GM12878 (cell line): ENCODE measurements at regions not wholly inside any gene's neighbourhood (a gene's known extent, or its start where the extent isn't known, plus 50 kb on each side); places are given as distances from the start of the nearest gene placed in this dataset.

Experiments used
- ATAC-seq: fragments of 200-7000 bp; cut with Tn5 transposase; 3 replicates; pipeline ENCODE4 v1.9.1; 2020; ENCODE audit warnings: mild to moderate bottlenecking, moderate library complexity
- BruUV-seq: library from RNA; stranded (reverse); fragments of 400-500 nt; replicated peaks from 2 replicates; lab custom pipeline; 2021; lab: Mats Ljungman, UMichigan
- CTCF ChIA-PET: fragments of 300-600 bp; sonication (Branson Sonifier 250); formaldehyde crosslinking; extraction: SDS; loops from one replicate; lab custom pipeline; 2021; ENCODE audit warnings: inconsistent platforms; lab: Yijun Ruan, JAX
- POLR2A ChIA-PET: fragments of 350-600 bp; formaldehyde crosslinking; extraction: SDS; loops from one replicate; lab custom pipeline; 2021; ENCODE audit warnings: inconsistent platforms; lab: Charles Lee
- RAD21 ChIA-PET: fragments of 300-600 bp; sonication (Branson Sonifier 250); formaldehyde crosslinking; loops from one replicate; lab custom pipeline; 2023; ENCODE audit warnings: antibody characterized with exemption; ENCODE audit not compliant: unreplicated experiment; lab: Charles Lee
- SMC1A ChIA-PET: fragments of 300-600 bp; sonication (Branson Sonifier 250); formaldehyde crosslinking; loops from one replicate; lab custom pipeline; 2023; ENCODE audit not compliant: unreplicated experiment, uncharacterized antibody; lab: Charles Lee
- DNase-seq: peaks from one replicate; pipeline ENCODE4 v3.0.0-alpha.2; 2011; ENCODE audit warnings: low read depth, low spot score
- FAIRE-seq: peaks from 3 replicates; lab custom pipeline; 2011; peaks lifted over from hg19 to GRCh38; lab: Jason Lieb, UNC
- H2AFZ ChIP-seq: 2 replicates; pipeline ENCODE4 v1.6.0; 2011; ENCODE audit warnings: low read depth, low read length, control low read depth; ENCODE audit not compliant: control insufficient read depth
- H3K27ac ChIP-seq: 2 replicates; pipeline ENCODE4 v1.5.1; 2011; ENCODE audit warnings: control low read depth; ENCODE audit not compliant: control insufficient read depth, insufficient read depth
- H3K27me3 ChIP-seq, 2 experiments: replicated peaks in 1 of 2; 2 replicates each; pipeline versions ENCODE4 v1.6.0 to v1.6.1; 2011; ENCODE audit warnings: low read length in 1 of 2; ENCODE audit not compliant: control insufficient read depth in 2 of 2, insufficient read depth in 2 of 2
- H3K36me3 ChIP-seq, 2 experiments: 2 replicates each; pipeline ENCODE4 v1.5.1; 2011; ENCODE audit warnings: low read length in 1 of 2; ENCODE audit not compliant: control insufficient read depth in 2 of 2, insufficient read depth in 2 of 2
- H3K4me1 ChIP-seq: 2 replicates; pipeline ENCODE4 v1.6.1; 2011; ENCODE audit warnings: mild to moderate bottlenecking, low read length, moderate library complexity, mixed read lengths; ENCODE audit not compliant: control insufficient read depth, insufficient read depth
- H3K4me2 ChIP-seq: 2 replicates; pipeline ENCODE4 v1.6.0; 2011; ENCODE audit warnings: control low read depth; ENCODE audit not compliant: control insufficient read depth, insufficient read depth
- H3K4me3 ChIP-seq: fragments of 200-600 bp; sonication (generic); 2 replicates; pipeline ENCODE4 v1.5.1; 2016
- H3K79me2 ChIP-seq: 2 replicates; pipeline ENCODE4 v1.6.0; 2011; ENCODE audit warnings: low read length; ENCODE audit not compliant: control insufficient read depth, insufficient read depth
- H3K9ac ChIP-seq: 2 replicates; pipeline ENCODE4 v1.8.0; 2011; ENCODE audit warnings: low read length, control low read depth, mixed read lengths; ENCODE audit not compliant: control insufficient read depth, insufficient read depth
- H3K9me3 ChIP-seq: replicated peaks from 3 replicates; pipeline ENCODE4 v1.5.1; 2011; ENCODE audit warnings: mild to moderate bottlenecking, low read length; ENCODE audit not compliant: control insufficient read depth, insufficient read depth
- H4K20me1 ChIP-seq: 2 replicates; pipeline ENCODE4 v1.6.0; 2011; ENCODE audit not compliant: control insufficient read depth, insufficient read depth
- BRCA1 ChIP-seq: IDR thresholded peaks from 2 replicates; pipeline ENCODE4 v1.6.1; 2011; ENCODE audit warnings: low read depth, low read length, improper control_type of control experiment
- CEBPZ ChIP-seq: fragments of 150-350 bp; IDR thresholded peaks from 2 replicates; pipeline ENCODE4 v1.6.1; 2016; ENCODE audit warnings: low read depth, low read length
- EED ChIP-seq: sonication (generic); IDR thresholded peaks from 2 replicates; pipeline ENCODE4 v1.6.1; 2016; ENCODE audit warnings: antibody characterized with exemption, low read depth
- EGR1 ChIP-seq, 2 experiments: IDR thresholded peaks; 1 replicate in 1 of 2; 2 replicates in 1 of 2; pipeline ENCODE4 v1.6.1; 2011 to 2012; ENCODE audit warnings: low read depth in 2 of 2, low read length in 2 of 2, borderline replicate concordance in 1 of 2, mild to moderate bottlenecking in 1 of 2, moderate library complexity in 1 of 2
- FOS ChIP-seq: IDR thresholded peaks from 3 replicates; pipeline ENCODE4 v1.6.1; 2011; ENCODE audit warnings: borderline replicate concordance; ENCODE audit not compliant: insufficient read length; ENCODE audit errors: extremely low read depth
- NR2C1 ChIP-seq: fragments of 450-650 bp; IDR thresholded peaks from 2 replicates; pipeline ENCODE4 v1.6.1; 2017; ENCODE audit warnings: antibody characterized with exemption, mild to moderate bottlenecking, moderate library complexity
- RELB ChIP-seq: fragments of 450-650 bp; IDR thresholded peaks from 2 replicates; pipeline ENCODE4 v1.6.1; 2017; ENCODE audit warnings: low read depth, mild to moderate bottlenecking, moderate library complexity
- SIX5 ChIP-seq: IDR thresholded peaks from 2 replicates; pipeline ENCODE4 v1.6.1; 2011; ENCODE audit warnings: mild to moderate bottlenecking, low read depth, low read length, moderate library complexity; ENCODE audit not compliant: severe bottlenecking
- ZNF24 ChIP-seq: fragments of 450-650 bp; IDR thresholded peaks from 2 replicates; pipeline ENCODE4 v1.6.1; 2017; ENCODE audit warnings: antibody characterized with exemption, mild to moderate bottlenecking
- ZNF622 ChIP-seq: fragments of 450-650 bp; IDR thresholded peaks from 2 replicates; pipeline ENCODE4 v1.6.1; 2017; ENCODE audit warnings: mild to moderate bottlenecking, inconsistent platforms
- WGBS: methylation state at CpG from one replicate; pipeline ENCODE4 v1.1.6; 2016; ENCODE audit warnings: low lambda C conversion rate; ENCODE audit not compliant: insufficient replicate concordance, insufficient coverage; ENCODE audit errors: missing lambda C conversion rate; 5-methylcytosine and 5-hydroxymethylcytosine counted together
- in situ Hi-C: fragments of 300-500 bp; cut with MboI; formaldehyde crosslinking; loops from 9 replicates; pipeline ENCODE4 v1.14.3; 2018; ENCODE audit warnings: mixed read lengths
- intact Hi-C: fragments of 100-400 bp; cut with micrococcal nuclease; formaldehyde crosslinking; loops from one replicate; pipeline ENCODE4 v1.14.2; 2022; ENCODE audit not compliant: unreplicated experiment

- ChIA-PET POLR2A (no interaction called here), SMC1A (interaction anchor here (1.4 kb wide), 1 partner anchor 54 kb away, joined by 3 read pairs; no protein-coding TSS in a partner anchor), RAD21 (no interaction called here), CTCF (no interaction called here)
- Histone ChIP-seq H3K79me2 (no peaks in the 10 kb centered on the region), H3K4me2 (no peak overlapping the region), H3K27ac (no peak overlapping the region), H4K20me1 (no peaks in the 10 kb centered on the region), H3K36me3 (no peaks in the 10 kb centered on the region), H3K9me3 (no peaks in the 10 kb centered on the region), H3K27me3 (no peaks in the 10 kb centered on the region), H3K9ac (no peak overlapping the region), H3K4me3 (no peak overlapping the region), H2AFZ (no peak overlapping the region), H3K4me1 (no peaks in the 10 kb centered on the region)
- in situ Hi-C loops (no loop called here), intact Hi-C loops (no loop called here)
- BruUV-seq: no TSS peak
- DNase-seq (no peak), FAIRE-seq (no peak), ATAC-seq (no peak)
- 6% methylated on average over 1 of the region's 1 CpG for WGBS
- TF ChIP-seq SIX5 (no peak), FOS (no peak), ZNF24 (no peak), EED (no peak), ZNF622 (no peak), NR2C1 (no peak), EGR1 (IDR thresholded peaks at IDR 0.05; ENCODE audit: borderline replicate concordance in 1 of 2, low read depth in 2 of 2, low read length in 2 of 2) (no peak), CEBPZ (no peak), RELB (no peak), BRCA1 (no peak)
Measured at GRCh38 chr10:53477313-53477675, 704.7 kb upstream of the MBL2 start.
